HEK293T (cell line): ENCODE measurements at regions not wholly inside any gene's neighbourhood (a gene's known extent, or its start where the extent isn't known, plus 50 kb on each side); places are given as distances from the start of the nearest gene placed in this dataset.

ENCODE experiments used
- BHLHE40 ChIP-seq: fragments of 450-650 bp; IDR thresholded peaks from 2 replicates; pipeline ENCODE4 v1.6.1; 2016; ENCODE audit warnings: mild to moderate bottlenecking, moderate library complexity, borderline replicate concordance
- FOXA1 ChIP-seq: fragments of 450-650 bp; IDR thresholded peaks from 2 replicates; pipeline ENCODE4 v1.6.1; 2016; ENCODE audit warnings: mild to moderate bottlenecking
- HDGF ChIP-seq: fragments of 450-650 bp; IDR thresholded peaks from 2 replicates; pipeline ENCODE4 v1.6.1; 2017; ENCODE audit warnings: antibody characterized with exemption, borderline replicate concordance
- SP1 ChIP-seq: fragments of 450-650 bp; IDR thresholded peaks from 2 replicates; pipeline ENCODE4 v1.6.1; 2017

GRCh38 chr2:191607096-191607495, 70.8 kb upstream of the NABP1 start:
- no peak for TF ChIP-seq SP1
- no peak for TF ChIP-seq HDGF
- no peak for TF ChIP-seq FOXA1
- no peak for TF ChIP-seq BHLHE40
